H1 (cell line): ENCODE measurements at regions not wholly inside any gene's neighbourhood (a gene's known extent, or its start where the extent isn't known, plus 50 kb on each side); places are given as distances from the start of the nearest gene placed in this dataset.

Source experiments
- ATF2 ChIP-seq: IDR thresholded peaks from 2 replicates; pipeline ENCODE4 v1.6.1; 2012; ENCODE audit warnings: low read length, inconsistent platforms
- CEBPB ChIP-seq: IDR thresholded peaks from 2 replicates; pipeline ENCODE4 v1.6.1; 2012; ENCODE audit warnings: low read depth, low read length
- CHD2 ChIP-seq: IDR thresholded peaks from 2 replicates; pipeline ENCODE4 v1.6.1; 2012; ENCODE audit warnings: low read length, improper control_type of control experiment
- E2F6 ChIP-seq: IDR thresholded peaks from 2 replicates; pipeline ENCODE4 v1.6.1; 2012; ENCODE audit warnings: inconsistent platforms
- EP300 ChIP-seq, 2 experiments: IDR thresholded peaks; 1 replicate in 1 of 2; 2 replicates in 1 of 2; pipeline ENCODE4 v1.6.1; 2011 to 2012; ENCODE audit warnings: low read depth in 2 of 2, low read length in 2 of 2, mild to moderate bottlenecking in 2 of 2, borderline replicate concordance in 1 of 2, inconsistent platforms in 1 of 2, moderate library complexity in 1 of 2
- MAFK ChIP-seq: IDR thresholded peaks from 2 replicates; pipeline ENCODE4 v1.6.1; 2012; ENCODE audit warnings: low read depth, mild to moderate bottlenecking, improper control_type of control experiment, low read length
- POLR2A ChIP-seq, 2 experiments: IDR thresholded peaks; 1 replicate in 1 of 2; 2 replicates in 1 of 2; pipeline ENCODE4 v1.6.1; 2011; ENCODE audit warnings: low read depth in 2 of 2, low read length in 2 of 2, mild to moderate bottlenecking in 2 of 2; ENCODE audit errors: control extremely low read depth in 1 of 2
- RXRA ChIP-seq: IDR thresholded peaks from 2 replicates; pipeline ENCODE4 v1.6.1; 2011; ENCODE audit warnings: low read depth, mild to moderate bottlenecking, low read length, moderate library complexity; ENCODE audit not compliant: insufficient read depth
- SP2 ChIP-seq: IDR thresholded peaks from 2 replicates; pipeline ENCODE4 v1.6.1; 2012; ENCODE audit warnings: mild to moderate bottlenecking, low read length, inconsistent platforms
- TAF1 ChIP-seq: IDR thresholded peaks from 2 replicates; pipeline ENCODE4 v1.6.1; 2011; ENCODE audit warnings: mild to moderate bottlenecking, low read depth, low read length
- TEAD4 ChIP-seq: IDR thresholded peaks from 2 replicates; pipeline ENCODE4 v1.6.1; 2012; ENCODE audit warnings: low read depth, low read length, inconsistent platforms, mixed read lengths
- TF ChIP-seq, protein P1 (sequence below), 3 experiments: IDR thresholded peaks; 1 replicate in 2 of 3; 2 replicates in 1 of 3; pipeline versions ENCODE4 v1.5.1 to v1.6.1; 2011; ENCODE audit warnings: low read length in 3 of 3, mild to moderate bottlenecking in 3 of 3, inconsistent platforms in 2 of 3, low read depth in 1 of 3, moderate library complexity in 1 of 3; ENCODE audit not compliant: insufficient read depth in 1 of 3; ENCODE audit errors: control extremely low read depth in 1 of 3
- TF ChIP-seq, protein P2 (sequence below): IDR thresholded peaks from 2 replicates; pipeline ENCODE4 v1.6.1; 2011; ENCODE audit warnings: low read length, improper control_type of control experiment
- TF ChIP-seq, protein P3 (sequence below): IDR thresholded peaks from 2 replicates; pipeline ENCODE4 v1.6.1; 2012; ENCODE audit warnings: inconsistent platforms

DNA sequence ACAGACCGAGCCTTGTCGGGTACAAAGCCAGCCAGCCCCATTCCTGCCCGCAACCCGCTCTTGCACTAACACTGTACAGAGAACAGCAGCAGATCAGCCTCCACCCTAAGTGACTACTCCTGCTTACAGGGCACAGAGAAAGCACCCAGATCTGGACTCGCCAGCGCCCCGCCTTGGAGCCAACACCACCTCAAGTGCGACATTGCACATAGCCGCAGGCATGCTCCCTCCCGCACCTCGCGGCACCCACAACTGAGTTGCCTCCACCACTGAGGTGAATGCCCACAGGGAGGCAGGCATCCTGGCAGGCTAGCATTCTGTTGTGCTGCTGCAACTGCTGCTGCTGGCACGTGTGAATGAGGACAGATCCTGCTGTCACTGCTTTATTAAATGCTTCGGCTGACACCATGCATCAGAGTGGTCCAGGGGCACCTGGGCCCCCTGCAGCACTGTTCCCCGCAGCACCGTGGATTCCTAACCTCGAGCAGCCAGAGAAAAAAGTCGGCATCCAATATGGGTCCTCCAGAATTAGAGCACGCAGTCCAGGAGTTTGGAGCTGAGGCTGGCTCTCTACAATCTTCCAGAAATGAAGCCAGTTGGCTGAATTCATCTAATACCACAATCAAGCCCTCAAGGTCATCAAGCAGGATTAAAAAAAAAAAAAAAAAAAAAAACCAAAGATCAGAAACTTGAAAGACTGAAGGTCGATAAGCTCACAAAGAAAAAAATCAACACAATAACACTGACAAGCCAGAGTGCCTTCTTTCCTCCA is 352.9 kb downstream of the GASK1B start:
- TF ChIP-seq E2F6 (no peak), CHD2 (no peak), MAFK (no peak), POLR2A (IDR thresholded peaks at IDR 0.05; ENCODE audit: control extremely low read depth in 1 of 2, low read depth in 2 of 2, low read length in 2 of 2) (no peak), TAF1 (no peak), RXRA (no peak), ATF2 (no peak), TEAD4 (no peak), CEBPB (no peak), SP2 (no peak), EP300 (IDR thresholded peaks at IDR 0.05; ENCODE audit: borderline replicate concordance in 1 of 2, low read depth in 2 of 2, low read length in 2 of 2) (no peak)
- TF ChIP-seq, protein P1, sequence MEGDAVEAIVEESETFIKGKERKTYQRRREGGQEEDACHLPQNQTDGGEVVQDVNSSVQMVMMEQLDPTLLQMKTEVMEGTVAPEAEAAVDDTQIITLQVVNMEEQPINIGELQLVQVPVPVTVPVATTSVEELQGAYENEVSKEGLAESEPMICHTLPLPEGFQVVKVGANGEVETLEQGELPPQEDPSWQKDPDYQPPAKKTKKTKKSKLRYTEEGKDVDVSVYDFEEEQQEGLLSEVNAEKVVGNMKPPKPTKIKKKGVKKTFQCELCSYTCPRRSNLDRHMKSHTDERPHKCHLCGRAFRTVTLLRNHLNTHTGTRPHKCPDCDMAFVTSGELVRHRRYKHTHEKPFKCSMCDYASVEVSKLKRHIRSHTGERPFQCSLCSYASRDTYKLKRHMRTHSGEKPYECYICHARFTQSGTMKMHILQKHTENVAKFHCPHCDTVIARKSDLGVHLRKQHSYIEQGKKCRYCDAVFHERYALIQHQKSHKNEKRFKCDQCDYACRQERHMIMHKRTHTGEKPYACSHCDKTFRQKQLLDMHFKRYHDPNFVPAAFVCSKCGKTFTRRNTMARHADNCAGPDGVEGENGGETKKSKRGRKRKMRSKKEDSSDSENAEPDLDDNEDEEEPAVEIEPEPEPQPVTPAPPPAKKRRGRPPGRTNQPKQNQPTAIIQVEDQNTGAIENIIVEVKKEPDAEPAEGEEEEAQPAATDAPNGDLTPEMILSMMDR (IDR thresholded peaks at IDR 0.05; ENCODE audit: control extremely low read depth in 1 of 3, insufficient read depth in 1 of 3, low read depth in 1 of 3, low read length in 3 of 3) = no peak
- TF ChIP-seq, protein P2, sequence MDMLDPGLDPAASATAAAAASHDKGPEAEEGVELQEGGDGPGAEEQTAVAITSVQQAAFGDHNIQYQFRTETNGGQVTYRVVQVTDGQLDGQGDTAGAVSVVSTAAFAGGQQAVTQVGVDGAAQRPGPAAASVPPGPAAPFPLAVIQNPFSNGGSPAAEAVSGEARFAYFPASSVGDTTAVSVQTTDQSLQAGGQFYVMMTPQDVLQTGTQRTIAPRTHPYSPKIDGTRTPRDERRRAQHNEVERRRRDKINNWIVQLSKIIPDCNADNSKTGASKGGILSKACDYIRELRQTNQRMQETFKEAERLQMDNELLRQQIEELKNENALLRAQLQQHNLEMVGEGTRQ = no peak
- TF ChIP-seq, protein P3, sequence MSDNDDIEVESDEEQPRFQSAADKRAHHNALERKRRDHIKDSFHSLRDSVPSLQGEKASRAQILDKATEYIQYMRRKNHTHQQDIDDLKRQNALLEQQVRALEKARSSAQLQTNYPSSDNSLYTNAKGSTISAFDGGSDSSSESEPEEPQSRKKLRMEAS = no peak
